OCI-LY3 (cell line): ENCODE measurements at regions not wholly inside any gene's neighbourhood (a gene's known extent, or its start where the extent isn't known, plus 50 kb on each side); places are given as distances from the start of the nearest gene placed in this dataset.

Experiments used
- H2AFZ ChIP-seq: fragments of 200-600, 300-600 bp; shearing (Covaris generic); 2 replicates; pipeline ENCODE4 v1.6.0; 2014; ENCODE audit warnings: antibody characterized with exemption, low read depth, low read length
- H3K27ac ChIP-seq: fragments of 200-600, 300-600 bp; sonication (generic); 2 replicates; pipeline ENCODE4 v1.5.1; 2014; ENCODE audit warnings: mild to moderate bottlenecking, low read length, moderate library complexity, mixed read lengths
- H3K27me3 ChIP-seq: fragments of 200-600, 300-600 bp; sonication (generic); 2 replicates; pipeline ENCODE4 v1.6.1; 2014; ENCODE audit warnings: low read depth, low read length, mixed read lengths
- H3K36me3 ChIP-seq: fragments of 200-600, 300-600 bp; sonication (generic); replicated peaks from 2 replicates; pipeline ENCODE3; 2014; ENCODE audit warnings: low read depth, low read length, mixed read lengths
- H3K4me1 ChIP-seq: fragments of 300-600, 200-600 bp; sonication (generic); 2 replicates; pipeline ENCODE4 v1.6.1; 2014; ENCODE audit warnings: low read length, mixed read lengths
- H3K4me2 ChIP-seq: fragments of 200-600, 300-600 bp; sonication (generic); 2 replicates; pipeline ENCODE4 v1.6.1; 2014; ENCODE audit warnings: low read length, mixed read lengths
- H3K4me3 ChIP-seq: fragments of 300-600, 200-600 bp; sonication (generic); 2 replicates; pipeline ENCODE4 v1.5.1; 2014; ENCODE audit warnings: antibody characterized with exemption, mild to moderate bottlenecking, low read length, moderate library complexity
- H3K79me2 ChIP-seq: fragments of 300-600, 200-600 bp; shearing (Covaris generic); 2 replicates; pipeline ENCODE4 v1.6.1; 2014; ENCODE audit warnings: mild to moderate bottlenecking, low read length, mixed read lengths
- H3K9ac ChIP-seq: fragments of 300-600, 200-600 bp; shearing (Covaris generic); 2 replicates; pipeline ENCODE4 v1.6.0; 2014; ENCODE audit warnings: mild to moderate bottlenecking, low read length, moderate library complexity
- H3K9me3 ChIP-seq: fragments of 200-600, 300-600 bp; shearing (Covaris generic); 2 replicates; pipeline ENCODE4 v1.6.1; 2014; ENCODE audit warnings: low read length, mixed read lengths; ENCODE audit not compliant: insufficient read depth
- H4K20me1 ChIP-seq: fragments of 200-600, 300-600 bp; sonication (generic); 2 replicates; pipeline ENCODE4 v1.6.1; 2016; ENCODE audit warnings: low read length, mixed read lengths; ENCODE audit not compliant: insufficient read depth
- EZH2phosphoT487 ChIP-seq: fragments of 200-600 bp; shearing (Covaris generic); IDR thresholded peaks from 2 replicates; pipeline ENCODE4 v1.6.1; 2018; ENCODE audit warnings: antibody characterized with exemption, mixed run types, low read depth
- TF ChIP-seq, protein P1 (sequence below): fragments of 200-600, 300-600 bp; sonication (generic); IDR thresholded peaks from 2 replicates; pipeline ENCODE4 v1.5.1; 2014; ENCODE audit warnings: antibody characterized with exemption, low read length, low read depth

DNA sequence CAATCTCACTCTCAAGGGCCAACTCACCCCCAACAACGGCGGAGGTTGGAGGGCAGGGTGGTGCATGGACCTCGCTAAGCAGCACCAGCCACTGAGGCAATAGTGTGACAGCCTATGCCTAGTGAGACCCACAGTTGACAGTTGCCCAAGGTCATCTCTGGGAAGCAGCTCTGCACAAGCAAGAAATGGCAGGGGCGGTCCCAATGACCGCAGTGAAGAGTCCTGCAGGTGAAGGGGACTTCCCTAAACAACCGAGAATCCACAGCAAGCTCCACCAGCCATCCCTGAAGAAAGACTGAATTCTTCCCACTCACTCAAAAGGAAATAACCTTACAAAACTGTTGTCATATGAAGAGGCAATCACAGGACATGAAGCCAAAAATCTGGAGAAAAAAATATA, 313.4 kb upstream of the ID2 start:
- peak overlapping the region; percentile 37 for H3K4me3 ChIP-seq
- H3K4me1 ChIP-seq, result peaks cover 49% of the 10 kb centered on the region
- TF ChIP-seq, protein P1, sequence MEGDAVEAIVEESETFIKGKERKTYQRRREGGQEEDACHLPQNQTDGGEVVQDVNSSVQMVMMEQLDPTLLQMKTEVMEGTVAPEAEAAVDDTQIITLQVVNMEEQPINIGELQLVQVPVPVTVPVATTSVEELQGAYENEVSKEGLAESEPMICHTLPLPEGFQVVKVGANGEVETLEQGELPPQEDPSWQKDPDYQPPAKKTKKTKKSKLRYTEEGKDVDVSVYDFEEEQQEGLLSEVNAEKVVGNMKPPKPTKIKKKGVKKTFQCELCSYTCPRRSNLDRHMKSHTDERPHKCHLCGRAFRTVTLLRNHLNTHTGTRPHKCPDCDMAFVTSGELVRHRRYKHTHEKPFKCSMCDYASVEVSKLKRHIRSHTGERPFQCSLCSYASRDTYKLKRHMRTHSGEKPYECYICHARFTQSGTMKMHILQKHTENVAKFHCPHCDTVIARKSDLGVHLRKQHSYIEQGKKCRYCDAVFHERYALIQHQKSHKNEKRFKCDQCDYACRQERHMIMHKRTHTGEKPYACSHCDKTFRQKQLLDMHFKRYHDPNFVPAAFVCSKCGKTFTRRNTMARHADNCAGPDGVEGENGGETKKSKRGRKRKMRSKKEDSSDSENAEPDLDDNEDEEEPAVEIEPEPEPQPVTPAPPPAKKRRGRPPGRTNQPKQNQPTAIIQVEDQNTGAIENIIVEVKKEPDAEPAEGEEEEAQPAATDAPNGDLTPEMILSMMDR, result no peak
- no peak for TF ChIP-seq EZH2phosphoT487
- peaks cover 12% of the 10 kb centered on the region for H3K36me3 ChIP-seq
- H3K4me2 ChIP-seq, result peak overlapping the region; percentile 67
- H3K79me2 ChIP-seq, result no peaks in the 10 kb centered on the region
- H2AFZ ChIP-seq, result no peak overlapping the region
- H3K9me3 ChIP-seq, result no peaks in the 10 kb centered on the region
- peak overlapping the region; percentile 26; the same call in 1 of the 2 replicates for H3K9ac ChIP-seq
- no peaks in the 10 kb centered on the region for H4K20me1 ChIP-seq
- H3K27me3 ChIP-seq, result no peaks in the 10 kb centered on the region
- peak overlapping the region; percentile 45 for H3K27ac ChIP-seq

DNA sequence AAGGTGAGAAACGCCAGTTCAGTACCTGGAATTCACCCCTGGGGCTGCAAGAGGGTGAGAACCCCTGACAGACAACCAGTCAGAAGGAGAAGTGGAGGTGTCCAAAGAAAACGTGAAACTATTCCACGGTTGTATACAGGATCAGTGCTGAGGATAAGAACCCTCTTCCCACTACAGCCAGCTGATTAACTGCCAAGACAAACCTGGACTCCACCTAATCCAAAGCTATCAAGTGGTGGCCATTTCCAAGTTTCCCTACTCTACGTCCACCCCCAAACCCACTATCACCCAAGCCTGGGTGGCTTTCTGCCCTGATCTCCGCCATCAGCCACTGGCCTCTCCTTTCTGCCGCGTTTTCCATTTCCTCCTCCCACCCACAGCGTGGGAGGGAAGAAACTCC, 312.3 kb upstream of the ID2 start:
- no peak overlapping the region for H3K9ac ChIP-seq

DNA sequence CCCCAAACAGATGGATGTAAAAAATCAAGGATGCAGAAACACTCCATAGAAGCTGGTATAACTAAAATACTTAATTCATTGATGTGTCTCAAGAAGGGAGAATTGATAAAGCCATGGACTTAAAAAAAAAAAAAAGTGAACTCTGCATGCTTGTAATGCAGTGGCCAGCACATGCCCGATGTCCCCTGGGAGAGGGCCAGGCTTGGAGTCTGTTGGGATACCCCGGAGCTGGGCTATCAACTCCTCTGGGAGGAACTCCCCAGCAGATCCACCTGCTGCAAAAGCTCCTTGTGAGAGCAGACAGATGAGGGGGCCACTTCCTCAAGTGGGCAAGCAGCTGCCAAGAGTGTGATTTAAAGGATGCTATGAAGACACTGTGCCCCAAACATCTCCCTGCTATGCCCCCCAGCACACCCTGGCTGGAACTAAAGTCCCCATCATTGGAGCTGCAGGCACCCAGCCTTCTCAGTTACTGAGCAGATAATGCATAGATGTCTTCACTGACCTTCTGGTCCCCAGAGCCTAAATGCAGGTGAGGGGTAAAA, 311.5 kb upstream of the ID2 start:
- TF ChIP-seq, protein P1, result no peak
- no peak for TF ChIP-seq EZH2phosphoT487
- H3K9ac ChIP-seq, result peak overlapping the region; percentile 22; the same call in 1 of the 2 replicates
- peak overlapping the region; percentile 42 for H3K4me2 ChIP-seq

More for the DNA sequence above, 312.3 kb upstream of the ID2 start:
- H3K4me2 ChIP-seq, result no peak overlapping the region
- H4K20me1 ChIP-seq, result no peaks in the 10 kb centered on the region
- H2AFZ ChIP-seq, result no peak overlapping the region
- peaks cover 12% of the 10 kb centered on the region for H3K36me3 ChIP-seq
- H3K4me3 ChIP-seq, result no peak overlapping the region
- H3K4me1 ChIP-seq, result peaks cover 47% of the 10 kb centered on the region
- no peaks in the 10 kb centered on the region for H3K9me3 ChIP-seq
- no peak overlapping the region for H3K27ac ChIP-seq
- H3K27me3 ChIP-seq, result no peaks in the 10 kb centered on the region
- no peaks in the 10 kb centered on the region for H3K79me2 ChIP-seq
- TF ChIP-seq, protein P1, result no peak
- TF ChIP-seq EZH2phosphoT487, result no peak

DNA sequence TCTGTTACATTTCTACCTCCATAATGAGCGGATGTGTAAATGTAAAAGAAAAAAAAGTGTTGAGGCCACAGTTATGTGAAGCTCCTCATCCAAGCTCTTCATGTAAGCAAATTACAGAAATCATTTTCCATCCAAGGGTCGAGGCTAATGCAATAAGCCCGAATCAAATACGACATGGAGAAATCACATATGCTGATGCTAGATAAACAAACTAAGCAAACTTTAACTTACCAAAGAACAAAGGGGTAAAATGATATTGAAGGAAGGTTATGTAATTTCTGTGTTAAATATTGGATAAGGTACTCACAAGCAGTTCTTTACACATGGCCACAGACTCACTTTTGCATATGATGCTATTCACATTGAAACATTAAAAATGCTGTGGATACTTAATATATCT, 310.2 kb upstream of the ID2 start:
- H3K27ac ChIP-seq, result no peak overlapping the region
- peaks cover 52% of the 10 kb centered on the region for H3K4me1 ChIP-seq
- TF ChIP-seq, protein P1, result no peak
- TF ChIP-seq EZH2phosphoT487, result no peak
- no peak overlapping the region for H3K4me2 ChIP-seq
- no peaks in the 10 kb centered on the region for H3K79me2 ChIP-seq
- no peak overlapping the region for H3K9ac ChIP-seq
- H3K36me3 ChIP-seq, result peaks cover 12% of the 10 kb centered on the region
- H3K27me3 ChIP-seq, result no peaks in the 10 kb centered on the region
- no peaks in the 10 kb centered on the region for H4K20me1 ChIP-seq
- H2AFZ ChIP-seq, result no peak overlapping the region
- no peaks in the 10 kb centered on the region for H3K9me3 ChIP-seq
- H3K4me3 ChIP-seq, result no peak overlapping the region

More for the DNA sequence above, 311.5 kb upstream of the ID2 start:
- no peak overlapping the region for H3K4me3 ChIP-seq
- no peaks in the 10 kb centered on the region for H3K27me3 ChIP-seq
- H3K36me3 ChIP-seq, result peaks cover 12% of the 10 kb centered on the region
- no peak overlapping the region for H2AFZ ChIP-seq
- no peaks in the 10 kb centered on the region for H3K79me2 ChIP-seq
- no peaks in the 10 kb centered on the region for H3K9me3 ChIP-seq
- peaks cover 47% of the 10 kb centered on the region for H3K4me1 ChIP-seq
- peak overlapping the region; percentile 27 for H3K27ac ChIP-seq
- H4K20me1 ChIP-seq, result no peaks in the 10 kb centered on the region
